ENCODE measurements at regions not wholly inside any gene's neighbourhood (a gene's known extent, or its start where the extent isn't known, plus 50 kb on each side); places are given as distances from the start of the nearest gene placed in this dataset.

DNA sequence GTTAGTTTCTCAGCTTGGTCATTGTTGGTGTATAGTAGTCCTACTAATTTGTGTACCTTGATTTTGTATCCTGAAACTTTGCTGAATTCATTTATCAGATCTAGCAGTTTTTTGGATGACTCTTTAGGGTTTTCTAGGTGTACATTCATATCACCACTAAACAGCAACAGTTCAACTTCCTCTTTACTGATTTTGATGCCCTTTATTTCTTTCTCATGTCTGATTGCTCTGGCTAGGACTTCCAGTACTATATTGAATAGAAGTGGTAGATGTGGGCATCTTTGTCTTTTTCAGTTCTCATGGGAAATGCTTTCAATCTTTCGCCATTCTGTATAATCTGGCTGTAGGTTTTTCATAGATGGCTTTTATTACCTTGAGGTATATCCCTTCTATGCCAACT, 61.3 kb upstream of the HEY2 start:
- no peak for TF ChIP-seq POLR2AphosphoS5 (IDR thresholded peaks at IDR 0.05; ENCODE audit: low read depth, low read length)
- TF ChIP-seq CTCF (IDR thresholded peaks at IDR 0.05), result no peak
- no peak for TF ChIP-seq SIN3A (IDR thresholded peaks at IDR 0.05; ENCODE audit: borderline replicate concordance, insufficient read depth, low read depth, low read length)
